GM12875 (cell line): ENCODE measurements at regions not wholly inside any gene's neighbourhood (a gene's known extent, or its start where the extent isn't known, plus 50 kb on each side); places are given as distances from the start of the nearest gene placed in this dataset.
"Not testable (repeated sequence)": the region's sequence is repeated elsewhere in the genome, so short reads cannot be mapped to it uniquely, and the experiment has no call there.

Experiments
- H3K4me3 ChIP-seq: one replicate; pipeline ENCODE4 v1.5.1; 2011; ENCODE audit warnings: low read depth, low read length, control low read depth
- TF ChIP-seq, protein P1 (sequence below): IDR thresholded peaks from 2 replicates; pipeline ENCODE4 v1.5.1; 2011; ENCODE audit warnings: low read depth, mild to moderate bottlenecking, control low read depth, inconsistent platforms, low read length, moderate library complexity, borderline replicate concordance; ENCODE audit not compliant: insufficient read depth

DNA sequence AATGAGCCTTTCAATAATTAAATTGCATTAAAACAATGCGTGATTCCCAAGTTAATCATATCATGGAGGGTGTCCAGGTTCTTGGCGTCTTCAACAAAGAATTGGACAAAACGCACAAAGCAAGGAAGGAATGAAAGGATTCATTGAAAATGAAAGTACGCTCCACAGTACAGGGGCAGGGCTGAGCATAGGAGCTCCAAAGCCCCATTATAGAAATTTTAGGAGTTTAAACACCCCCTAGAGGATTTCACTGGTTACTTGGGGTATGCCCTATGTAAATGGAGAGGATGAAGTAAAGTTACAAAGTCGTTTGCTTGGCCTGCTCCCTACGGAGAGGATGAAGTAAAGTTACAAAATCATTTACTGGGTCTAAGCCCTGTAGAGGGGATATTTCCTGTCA is 1910.4 kb downstream of the C4orf33 start:
- no peak overlapping the region for H3K4me3 ChIP-seq
- TF ChIP-seq, protein P1, sequence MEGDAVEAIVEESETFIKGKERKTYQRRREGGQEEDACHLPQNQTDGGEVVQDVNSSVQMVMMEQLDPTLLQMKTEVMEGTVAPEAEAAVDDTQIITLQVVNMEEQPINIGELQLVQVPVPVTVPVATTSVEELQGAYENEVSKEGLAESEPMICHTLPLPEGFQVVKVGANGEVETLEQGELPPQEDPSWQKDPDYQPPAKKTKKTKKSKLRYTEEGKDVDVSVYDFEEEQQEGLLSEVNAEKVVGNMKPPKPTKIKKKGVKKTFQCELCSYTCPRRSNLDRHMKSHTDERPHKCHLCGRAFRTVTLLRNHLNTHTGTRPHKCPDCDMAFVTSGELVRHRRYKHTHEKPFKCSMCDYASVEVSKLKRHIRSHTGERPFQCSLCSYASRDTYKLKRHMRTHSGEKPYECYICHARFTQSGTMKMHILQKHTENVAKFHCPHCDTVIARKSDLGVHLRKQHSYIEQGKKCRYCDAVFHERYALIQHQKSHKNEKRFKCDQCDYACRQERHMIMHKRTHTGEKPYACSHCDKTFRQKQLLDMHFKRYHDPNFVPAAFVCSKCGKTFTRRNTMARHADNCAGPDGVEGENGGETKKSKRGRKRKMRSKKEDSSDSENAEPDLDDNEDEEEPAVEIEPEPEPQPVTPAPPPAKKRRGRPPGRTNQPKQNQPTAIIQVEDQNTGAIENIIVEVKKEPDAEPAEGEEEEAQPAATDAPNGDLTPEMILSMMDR: no peak

DNA sequence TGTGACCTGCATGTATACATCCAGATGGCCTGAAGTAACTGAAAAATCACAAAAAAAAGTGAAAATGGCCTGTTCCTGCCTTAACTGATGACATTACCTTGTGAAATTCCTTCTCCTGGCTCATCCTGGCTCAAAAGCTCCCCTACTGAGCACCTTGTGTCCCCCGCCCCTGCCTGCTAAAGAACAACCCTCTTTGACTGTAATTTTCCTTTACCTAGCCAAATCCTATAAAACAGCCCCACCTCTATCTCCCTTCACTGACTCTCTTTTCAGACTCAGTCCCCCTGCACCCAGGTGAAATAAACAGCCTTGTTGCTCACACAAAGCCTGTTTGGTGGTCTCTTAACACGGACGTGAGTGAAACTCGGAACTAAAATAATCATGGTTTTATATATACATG is 1916.0 kb downstream of the C4orf33 start:
- H3K4me3 ChIP-seq: not testable (repeated sequence)

DNA sequence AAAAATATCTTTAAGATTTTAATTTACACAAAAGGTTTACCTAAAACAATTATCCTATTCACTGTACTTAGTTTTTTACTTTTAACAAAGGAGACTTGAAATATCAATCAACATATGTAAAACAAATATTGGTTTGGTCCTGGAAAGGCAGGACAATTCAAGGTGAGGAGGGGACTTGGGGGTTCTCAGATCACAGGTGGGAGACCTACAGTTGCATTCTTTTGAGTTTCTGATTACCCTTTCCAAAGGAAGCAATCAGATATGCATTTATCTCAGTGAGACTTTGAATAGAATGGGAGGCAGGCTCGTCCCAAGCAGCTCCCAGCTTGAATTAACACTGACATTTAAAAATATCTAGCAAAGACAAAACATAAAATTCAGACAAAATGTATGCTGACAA is 1917.3 kb downstream of the C4orf33 start:
- TF ChIP-seq, protein P1: no peak
- no peak overlapping the region for H3K4me3 ChIP-seq

DNA sequence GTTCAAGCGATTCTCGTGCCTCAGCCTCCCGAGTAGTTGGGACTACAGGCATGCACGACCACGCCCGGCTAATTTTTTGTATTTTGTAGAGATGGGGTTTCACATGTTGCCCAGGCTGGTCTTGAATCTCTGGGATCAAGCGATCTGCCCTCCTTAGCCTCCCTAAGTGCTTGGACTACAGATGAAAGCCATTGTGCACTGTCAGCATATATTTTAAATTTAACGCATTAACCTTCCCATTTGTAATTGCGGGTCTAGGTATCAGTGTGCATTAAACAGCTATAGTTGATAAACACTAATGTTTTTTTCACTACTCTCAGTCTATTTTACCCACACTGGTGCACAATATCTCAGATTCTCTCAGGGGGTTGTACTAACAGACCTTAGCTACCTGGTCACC is 1930.8 kb downstream of the C4orf33 start:
- TF ChIP-seq, protein P1: no peak
- no peak overlapping the region for H3K4me3 ChIP-seq

DNA sequence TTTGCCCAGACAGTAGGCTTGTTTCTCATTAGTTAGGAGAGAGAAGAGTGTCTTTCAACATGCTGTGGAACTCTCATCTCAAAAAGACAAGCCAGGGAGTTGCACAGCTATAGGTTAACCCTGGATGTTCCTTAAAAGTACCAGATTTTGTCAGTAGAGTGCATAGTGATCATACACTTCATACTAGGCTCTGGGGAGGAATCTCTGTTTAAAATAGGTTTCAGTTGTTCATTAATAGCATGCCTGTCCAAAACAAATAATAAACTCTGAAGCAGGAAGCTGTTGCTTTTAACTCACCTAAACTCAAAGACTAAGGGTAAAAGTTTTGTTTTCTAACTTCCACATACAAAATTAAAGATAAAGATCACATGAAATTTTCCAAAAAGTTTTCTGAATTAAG is 1948.4 kb downstream of the C4orf33 start:
- no peak overlapping the region for H3K4me3 ChIP-seq
- TF ChIP-seq, protein P1: no peak

DNA sequence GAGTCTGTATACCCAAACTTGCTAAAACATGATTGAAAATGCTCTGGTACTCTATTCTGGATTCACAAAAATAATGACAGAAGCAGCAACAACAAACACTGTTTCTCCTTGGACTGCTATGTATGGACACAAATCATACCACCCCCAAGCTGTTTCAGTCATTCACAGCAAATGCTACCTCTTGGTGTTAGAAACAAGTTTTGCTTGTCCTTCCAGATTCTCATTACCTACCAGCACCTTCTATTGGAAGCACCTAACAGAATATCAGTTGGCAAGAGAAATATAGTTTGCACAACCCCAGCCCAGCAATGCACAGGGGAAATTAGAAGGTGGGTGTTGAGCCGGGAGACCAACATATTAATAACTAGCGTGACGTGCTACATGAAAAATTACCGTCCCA is 1950.9 kb downstream of the C4orf33 start:
- H3K4me3 ChIP-seq: no peak overlapping the region
- TF ChIP-seq, protein P1: no peak

DNA sequence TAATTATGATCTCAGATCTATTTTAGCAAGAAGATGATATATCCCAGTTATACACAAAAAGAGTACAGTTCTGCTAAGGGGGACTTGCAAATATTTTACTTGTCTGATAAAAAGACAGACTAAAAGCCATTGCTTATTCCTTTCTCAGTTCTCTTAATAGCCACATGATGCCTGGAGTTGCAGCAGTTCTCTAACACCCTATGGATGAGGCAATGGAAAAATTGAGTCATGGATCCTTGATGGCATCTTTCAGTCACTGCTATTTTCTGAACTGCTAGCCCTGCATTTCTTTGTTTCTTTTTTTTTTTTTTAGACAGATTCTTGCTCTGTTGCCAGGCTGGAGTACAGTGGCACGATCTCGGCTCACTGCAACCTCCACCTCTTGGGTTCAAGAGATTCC is 1956.7 kb downstream of the C4orf33 start:
- H3K4me3 ChIP-seq: no peak overlapping the region

More for the DNA sequence above, 1956.7 kb downstream of the C4orf33 start:
- TF ChIP-seq, protein P1: no peak
